OCI-LY3 (cell line): ENCODE measurements at regions not wholly inside any gene's neighbourhood (a gene's known extent, or its start where the extent isn't known, plus 50 kb on each side); places are given as distances from the start of the nearest gene placed in this dataset.

Experiments used
- H2AFZ ChIP-seq: fragments of 200-600, 300-600 bp; shearing (Covaris generic); 2 replicates; pipeline ENCODE4 v1.6.0; 2014; ENCODE audit warnings: antibody characterized with exemption, low read depth, low read length
- H3K27ac ChIP-seq: fragments of 200-600, 300-600 bp; sonication (generic); 2 replicates; pipeline ENCODE4 v1.5.1; 2014; ENCODE audit warnings: mild to moderate bottlenecking, low read length, moderate library complexity, mixed read lengths
- H3K27me3 ChIP-seq: fragments of 200-600, 300-600 bp; sonication (generic); 2 replicates; pipeline ENCODE4 v1.6.1; 2014; ENCODE audit warnings: low read depth, low read length, mixed read lengths
- H3K36me3 ChIP-seq: fragments of 200-600, 300-600 bp; sonication (generic); replicated peaks from 2 replicates; pipeline ENCODE3; 2014; ENCODE audit warnings: low read depth, low read length, mixed read lengths
- H3K4me1 ChIP-seq: fragments of 300-600, 200-600 bp; sonication (generic); 2 replicates; pipeline ENCODE4 v1.6.1; 2014; ENCODE audit warnings: low read length, mixed read lengths
- H3K4me2 ChIP-seq: fragments of 200-600, 300-600 bp; sonication (generic); 2 replicates; pipeline ENCODE4 v1.6.1; 2014; ENCODE audit warnings: low read length, mixed read lengths
- H3K4me3 ChIP-seq: fragments of 300-600, 200-600 bp; sonication (generic); 2 replicates; pipeline ENCODE4 v1.5.1; 2014; ENCODE audit warnings: antibody characterized with exemption, mild to moderate bottlenecking, low read length, moderate library complexity
- H3K79me2 ChIP-seq: fragments of 300-600, 200-600 bp; shearing (Covaris generic); 2 replicates; pipeline ENCODE4 v1.6.1; 2014; ENCODE audit warnings: mild to moderate bottlenecking, low read length, mixed read lengths
- H3K9ac ChIP-seq: fragments of 300-600, 200-600 bp; shearing (Covaris generic); 2 replicates; pipeline ENCODE4 v1.6.0; 2014; ENCODE audit warnings: mild to moderate bottlenecking, low read length, moderate library complexity
- H3K9me3 ChIP-seq: fragments of 200-600, 300-600 bp; shearing (Covaris generic); 2 replicates; pipeline ENCODE4 v1.6.1; 2014; ENCODE audit warnings: low read length, mixed read lengths; ENCODE audit not compliant: insufficient read depth
- H4K20me1 ChIP-seq: fragments of 200-600, 300-600 bp; sonication (generic); 2 replicates; pipeline ENCODE4 v1.6.1; 2016; ENCODE audit warnings: low read length, mixed read lengths; ENCODE audit not compliant: insufficient read depth
- CTCF ChIP-seq: fragments of 200-600, 300-600 bp; sonication (generic); IDR thresholded peaks from 2 replicates; pipeline ENCODE4 v1.5.1; 2014; ENCODE audit warnings: antibody characterized with exemption, low read length, low read depth
- EZH2phosphoT487 ChIP-seq: fragments of 200-600 bp; shearing (Covaris generic); IDR thresholded peaks from 2 replicates; pipeline ENCODE4 v1.6.1; 2018; ENCODE audit warnings: antibody characterized with exemption, mixed run types, low read depth

GRCh38 chr3:182464513-182465145, 328.7 kb upstream of the ATP11B start:
- H4K20me1 ChIP-seq: no peaks in the 10 kb centered on the region
- H2AFZ ChIP-seq: no peak overlapping the region
- no peak overlapping the region for H3K27ac ChIP-seq
- H3K4me3 ChIP-seq: no peak overlapping the region
- no peaks in the 10 kb centered on the region for H3K4me1 ChIP-seq
- no peaks in the 10 kb centered on the region for H3K9me3 ChIP-seq
- no peaks in the 10 kb centered on the region for H3K27me3 ChIP-seq
- H3K9ac ChIP-seq: no peak overlapping the region
- H3K79me2 ChIP-seq: no peaks in the 10 kb centered on the region
- no peak for TF ChIP-seq CTCF
- TF ChIP-seq EZH2phosphoT487: no peak
- no peak overlapping the region for H3K4me2 ChIP-seq
- no peaks in the 10 kb centered on the region for H3K36me3 ChIP-seq

GRCh38 chr3:182465301-182466185, 327.8 kb upstream of the ATP11B start:
- no peak for TF ChIP-seq EZH2phosphoT487
- no peak for TF ChIP-seq CTCF
- H3K36me3 ChIP-seq: no peaks in the 10 kb centered on the region
- no peak overlapping the region for H3K27ac ChIP-seq
- H3K4me3 ChIP-seq: no peak overlapping the region
- H3K79me2 ChIP-seq: no peaks in the 10 kb centered on the region
- no peak overlapping the region for H3K9ac ChIP-seq
- no peaks in the 10 kb centered on the region for H3K9me3 ChIP-seq
- no peaks in the 10 kb centered on the region for H3K4me1 ChIP-seq
- H2AFZ ChIP-seq: no peak overlapping the region
- no peaks in the 10 kb centered on the region for H3K27me3 ChIP-seq
- no peaks in the 10 kb centered on the region for H4K20me1 ChIP-seq
- H3K4me2 ChIP-seq: no peak overlapping the region

GRCh38 chr3:182469086-182469485, 324.2 kb upstream of the ATP11B start:
- Histone ChIP-seq H2AFZ (no peak overlapping the region), H3K9ac (no peak overlapping the region), H3K9me3 (no peaks in the 10 kb centered on the region), H4K20me1 (no peaks in the 10 kb centered on the region), H3K4me2 (no peak overlapping the region), H3K79me2 (no peaks in the 10 kb centered on the region), H3K27me3 (no peaks in the 10 kb centered on the region), H3K27ac (no peak overlapping the region), H3K4me1 (peaks cover 11% of the 10 kb centered on the region), H3K4me3 (no peak overlapping the region), H3K36me3 (no peaks in the 10 kb centered on the region)
- no peak for TF ChIP-seq EZH2phosphoT487
- TF ChIP-seq CTCF: no peak

DNA sequence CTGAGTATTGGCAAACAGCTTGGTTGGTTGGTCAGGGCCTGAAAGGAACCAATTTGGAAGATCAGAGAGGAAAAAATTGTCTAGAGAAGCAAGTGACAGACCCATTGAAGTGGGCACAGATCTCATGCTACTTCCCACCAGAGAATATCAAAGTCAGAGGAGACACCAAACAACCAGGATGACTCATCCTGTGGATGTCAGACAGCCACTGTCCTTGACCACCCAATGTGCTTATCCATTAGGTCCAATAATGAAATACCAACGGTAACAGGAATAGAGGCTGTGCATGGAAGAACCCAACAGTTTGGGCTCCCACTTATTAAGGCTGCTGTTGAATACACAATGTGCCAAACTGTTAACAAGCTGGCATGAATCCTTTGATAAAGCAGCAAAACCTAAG, 323.1 kb upstream of the ATP11B start:
- H3K9me3 ChIP-seq: no peaks in the 10 kb centered on the region
- TF ChIP-seq EZH2phosphoT487 (no peak), CTCF (no peak)
- H3K4me3 ChIP-seq: no peak overlapping the region
- no peak overlapping the region for H3K4me2 ChIP-seq
- no peaks in the 10 kb centered on the region for H3K79me2 ChIP-seq
- H3K4me1 ChIP-seq: peaks cover 11% of the 10 kb centered on the region
- no peak overlapping the region for H3K27ac ChIP-seq
- H3K9ac ChIP-seq: no peak overlapping the region
- H3K27me3 ChIP-seq: no peaks in the 10 kb centered on the region
- no peaks in the 10 kb centered on the region for H3K36me3 ChIP-seq
- no peak overlapping the region for H2AFZ ChIP-seq
- H4K20me1 ChIP-seq: no peaks in the 10 kb centered on the region
